A549 (cell line): ENCODE measurements at regions not wholly inside any gene's neighbourhood (a gene's known extent, or its start where the extent isn't known, plus 50 kb on each side); places are given as distances from the start of the nearest gene placed in this dataset.

ENCODE experiments used
- ATAC-seq, 2 experiments: fragments of 200-7000 bp in 1 of 2; fragments of >200 bp in 1 of 2; cut with Nextera tagmentation in 1 of 2; cut with Tn5 transposase in 1 of 2; 3 replicates each; pipeline versions ENCODE4 v1.8.0 to v1.9.1; 2018 to 2020; ENCODE audit warnings: mild to moderate bottlenecking in 1 of 2, moderate library complexity in 1 of 2
- CTCF ChIA-PET: fragments of 300-600 bp; sonication (Branson Sonifier 250); formaldehyde crosslinking; extraction: SDS; loops from one replicate; lab custom pipeline; 2021; ENCODE audit warnings: antibody characterized with exemption, inconsistent platforms; lab: Yijun Ruan, JAX
- POLR2A ChIA-PET: fragments of 350-600 bp; formaldehyde crosslinking; extraction: SDS; loops from one replicate; lab custom pipeline; 2021; ENCODE audit warnings: antibody characterized with exemption, inconsistent platforms; lab: Yijun Ruan, JAX
- DNase-seq, 2 experiments: peaks; one replicate each; pipeline versions ENCODE4 v3.0.0 to v3.0.0-alpha.2; 2011 to 2016; ENCODE audit warnings: low read depth in 1 of 2, low spot score in 1 of 2
- FAIRE-seq: peaks from 2 replicates; lab custom pipeline; 2011; peaks lifted over from hg19 to GRCh38; lab: Jason Lieb, UNC
- H3K27ac ChIP-seq, 2 experiments: fragments of >200 bp; sonication (Bioruptor Twin); formaldehyde crosslinking; 3 replicates each; pipeline ENCODE4 v1.5.1; 2016 to 2017
- H3K4me1 ChIP-seq: fragments of >200 bp; sonication (Bioruptor Twin); formaldehyde crosslinking; 3 replicates; pipeline ENCODE4 v1.6.1; 2016
- H3K4me2 ChIP-seq: fragments of >200 bp; sonication (Bioruptor Twin); formaldehyde crosslinking; 3 replicates; pipeline ENCODE4 v1.6.1; 2016
- H3K4me3 ChIP-seq: fragments of >200 bp; sonication (Bioruptor Twin); formaldehyde crosslinking; 3 replicates; pipeline ENCODE4 v1.5.1; 2016
- H3K9me3 ChIP-seq: fragments of >200 bp; sonication (Bioruptor Twin); formaldehyde crosslinking; 3 replicates; pipeline ENCODE4 v1.6.1; 2016
- BCL3 ChIP-seq: fragments of >200 bp; sonication (Bioruptor Twin); formaldehyde crosslinking; IDR thresholded peaks from 3 replicates; pipeline ENCODE4 v1.6.1; 2016
- BHLHE40 ChIP-seq: IDR thresholded peaks from 2 replicates; pipeline ENCODE4 v1.6.1; 2012; ENCODE audit warnings: low read depth, low read length, inconsistent platforms
- CHD4 ChIP-seq: fragments of 200-600 bp; sonication (generic); IDR thresholded peaks from 2 replicates; pipeline ENCODE4 v1.6.1; 2016; ENCODE audit warnings: antibody characterized with exemption, mild to moderate bottlenecking, borderline replicate concordance
- CTCF ChIP-seq: fragments of >200 bp; sonication (Bioruptor Twin); formaldehyde crosslinking; IDR thresholded peaks from 3 replicates; pipeline ENCODE4 v1.5.1; 2016
- FOSL2 ChIP-seq, 2 experiments: fragments of 450-650 bp in 1 of 2; fragments of >200 bp in 1 of 2; sonication (Bioruptor Twin) in 1 of 2; formaldehyde crosslinking; IDR thresholded peaks; 2 replicates each; pipeline versions ENCODE4 v1.5.0 to v1.6.1; 2016 to 2020; ENCODE audit warnings: mild to moderate bottlenecking in 1 of 2, moderate library complexity in 1 of 2
- GATA3 ChIP-seq: IDR thresholded peaks from 2 replicates; pipeline ENCODE4 v1.6.1; 2012; ENCODE audit warnings: borderline replicate concordance
- HOXA7 ChIP-seq: fragments of 250-450 bp; sonication (Bioruptor Pico); IDR thresholded peaks from 2 replicates; pipeline ENCODE4 v1.5.0; 2020; ENCODE audit warnings: mild to moderate bottlenecking, moderate library complexity
- JUN ChIP-seq, 2 experiments: fragments of >200 bp; sonication (Bioruptor Twin); formaldehyde crosslinking; IDR thresholded peaks; 2 replicates in 1 of 2; 3 replicates in 1 of 2; pipeline ENCODE4 v1.6.1; 2016 to 2017
- MAFK ChIP-seq: fragments of 450-650 bp; IDR thresholded peaks from 2 replicates; pipeline ENCODE4 v1.6.1; 2014; ENCODE audit not compliant: partially characterized antibody
- MAX ChIP-seq: IDR thresholded peaks from 2 replicates; pipeline ENCODE4 v1.6.1; 2012
- NFE2L2 ChIP-seq: fragments of 150-350 bp; conservative IDR thresholded peaks from 2 replicates; pipeline ENCODE4 v1.6.1; 2014; ENCODE audit warnings: low read length
- NPAS2 ChIP-seq: fragments of 250-450 bp; sonication (Bioruptor Pico); IDR thresholded peaks from 2 replicates; pipeline ENCODE4 v1.8.0; 2022; ENCODE audit warnings: mild to moderate bottlenecking, moderate library complexity, borderline replicate concordance
- PBX3 ChIP-seq: IDR thresholded peaks from 2 replicates; pipeline ENCODE4 v1.6.1; 2012
- POLR2A ChIP-seq: IDR thresholded peaks from 2 replicates; pipeline ENCODE4 v1.6.1; 2012; ENCODE audit warnings: mild to moderate bottlenecking, low read length
- RARB ChIP-seq: fragments of 250-450 bp; sonication (Bioruptor Pico); IDR thresholded peaks from 2 replicates; pipeline ENCODE4 v1.8.0; 2021; ENCODE audit warnings: mild to moderate bottlenecking, moderate library complexity
- TP53 ChIP-seq: fragments of 250-450 bp; sonication (Bioruptor Pico); IDR thresholded peaks from 2 replicates; pipeline ENCODE4 v1.5.0; 2021; ENCODE audit warnings: mild to moderate bottlenecking, moderate library complexity
- ZFP36 ChIP-seq: fragments of 450-650 bp; IDR thresholded peaks from 2 replicates; pipeline ENCODE4 v1.6.1; 2014; ENCODE audit warnings: borderline replicate concordance; ENCODE audit not compliant: partially characterized antibody
- ZSCAN20 ChIP-seq: fragments of 250-450 bp; sonication (Bioruptor Pico); IDR thresholded peaks from 2 replicates; pipeline ENCODE4 v1.8.0; 2022; ENCODE audit warnings: mild to moderate bottlenecking, moderate library complexity
- WGBS: methylation state at CpG from one replicate; pipeline ENCODE4 v1.1.6; 2017; ENCODE audit errors: missing lambda C conversion rate; 5-methylcytosine and 5-hydroxymethylcytosine counted together
- TF ChIP-seq, protein P1 (sequence below): fragments of 450-650 bp; IDR thresholded peaks from 2 replicates; pipeline ENCODE4 v1.6.1; 2014; ENCODE audit warnings: antibody characterized with exemption

DNA sequence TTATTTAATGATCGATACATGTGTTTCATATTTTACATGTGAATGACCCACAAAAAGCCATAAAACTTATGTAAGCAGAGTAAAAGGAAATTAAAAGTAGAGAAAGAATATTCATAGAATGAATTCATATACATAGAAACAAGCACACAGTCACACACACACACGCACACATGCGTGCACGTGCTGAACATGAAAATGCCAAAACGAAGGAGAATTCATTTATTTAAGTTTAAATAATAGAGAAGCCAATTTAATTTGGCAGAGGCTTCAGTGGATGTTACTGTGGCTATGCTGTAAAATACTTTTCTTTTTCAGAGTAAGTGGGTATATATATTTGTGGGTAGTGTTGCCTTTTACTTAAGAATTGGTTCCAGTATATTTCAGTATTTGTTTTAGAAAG lies 145.0 kb upstream of the C21orf91 start (continued):
- no peak for TF ChIP-seq PBX3
- no peak for TF ChIP-seq ZFP36
- TF ChIP-seq, protein P1, sequence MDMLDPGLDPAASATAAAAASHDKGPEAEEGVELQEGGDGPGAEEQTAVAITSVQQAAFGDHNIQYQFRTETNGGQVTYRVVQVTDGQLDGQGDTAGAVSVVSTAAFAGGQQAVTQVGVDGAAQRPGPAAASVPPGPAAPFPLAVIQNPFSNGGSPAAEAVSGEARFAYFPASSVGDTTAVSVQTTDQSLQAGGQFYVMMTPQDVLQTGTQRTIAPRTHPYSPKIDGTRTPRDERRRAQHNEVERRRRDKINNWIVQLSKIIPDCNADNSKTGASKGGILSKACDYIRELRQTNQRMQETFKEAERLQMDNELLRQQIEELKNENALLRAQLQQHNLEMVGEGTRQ: no peak
- TF ChIP-seq BHLHE40: no peak
- TF ChIP-seq JUN (IDR thresholded peaks at IDR 0.05): no peak
- no peak for TF ChIP-seq HOXA7 (CRISPR knock-in tag)

DNA sequence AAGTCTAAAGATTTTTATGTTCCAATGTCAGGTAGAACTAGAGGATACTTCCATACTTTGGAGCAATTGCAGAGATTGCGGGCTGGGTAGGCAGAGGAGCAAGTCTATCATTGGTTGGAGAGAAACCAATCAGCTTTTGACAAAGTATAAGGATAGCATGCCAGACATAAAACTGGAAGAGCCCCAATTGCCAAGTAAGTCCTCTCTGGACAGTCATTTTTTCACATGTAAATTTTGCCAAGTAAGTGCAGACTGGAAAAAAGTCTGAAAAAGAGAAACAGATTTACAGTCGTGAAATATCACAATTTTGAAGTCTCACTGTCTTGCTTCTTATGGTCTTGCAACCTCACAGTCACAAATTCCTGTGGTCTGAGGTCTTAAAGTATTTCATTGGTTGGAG lies 131.4 kb upstream of the C21orf91 start:
- TF ChIP-seq RARB (no peak), GATA3 (no peak), NFE2L2 (no peak), TP53 (CRISPR knock-in tag) (no peak), MAFK (no peak), CTCF (no peak), MAX (no peak), PBX3 (no peak), FOSL2 (IDR thresholded peaks at IDR 0.05) (no peak), FOSL2 (CRISPR knock-in tag; IDR thresholded peaks at IDR 0.05) (no peak), POLR2A (no peak), CHD4 (no peak), NPAS2 (CRISPR knock-in tag) (no peak), BHLHE40 (no peak), BCL3 (no peak), JUN (IDR thresholded peaks at IDR 0.05) (no peak), ZSCAN20 (no peak)
- no peak for DNase-seq
- no peak overlapping the region for H3K4me3 ChIP-seq
- WGBS: 17% methylated on average over 2 of the region's 2 CpGs
- FAIRE-seq: no peak
- ATAC-seq: no peak
- ChIA-PET CTCF (no interaction called here), POLR2A (no interaction called here)
- H3K27ac ChIP-seq: no peak overlapping the region
- no peaks in the 10 kb centered on the region for H3K4me1 ChIP-seq
- no peak overlapping the region for H3K4me2 ChIP-seq
- H3K9me3 ChIP-seq: no peaks in the 10 kb centered on the region

- FAIRE-seq: no peak
- CTCF ChIA-PET: no interaction called here
- POLR2A ChIA-PET: no interaction called here
Observed at GRCh38 chr21:17949421-17949820, 130.3 kb upstream of the C21orf91 start.

More at GRCh38 chr21:17949421-17949820, 130.3 kb upstream of the C21orf91 start:
- no peaks in the 10 kb centered on the region for H3K9me3 ChIP-seq
- H3K4me1 ChIP-seq: no peaks in the 10 kb centered on the region
- H3K27ac ChIP-seq: no peak overlapping the region
- no peak overlapping the region for H3K4me3 ChIP-seq
- no peak for TF ChIP-seq CTCF
- ATAC-seq (no peak), DNase-seq (no peak)
- no peak overlapping the region for H3K4me2 ChIP-seq
